HEK293 (cell line): ENCODE measurements at regions not wholly inside any gene's neighbourhood (a gene's known extent, or its start where the extent isn't known, plus 50 kb on each side); places are given as distances from the start of the nearest gene placed in this dataset.
A peak's percentile ranks its signal among the peaks of the same experiment; 100 is the strongest.

Source experiments
- CTCF ChIA-PET: fragments of 350-600 bp; formaldehyde crosslinking; extraction: SDS; loops from one replicate; lab custom pipeline; 2021; ENCODE audit warnings: antibody characterized with exemption; lab: Yijun Ruan, JAX
- POLR2A ChIA-PET: fragments of 300-600 bp; formaldehyde crosslinking; extraction: SDS; loops from one replicate; lab custom pipeline; 2020; ENCODE audit warnings: antibody characterized with exemption, inconsistent platforms; lab: Yijun Ruan, JAX
- H3K27ac ChIP-seq: fragments of 200-500 bp; sonication (Bioruptor generic); 2 replicates; pipeline ENCODE4 v1.5.1; 2014; ENCODE audit warnings: low read depth, low read length, control low read depth, inconsistent platforms; ENCODE audit errors: extremely low read depth
- H3K36me3 ChIP-seq, 2 experiments: fragments of 200-500 bp in 1 of 2; sonication (Bioruptor generic) in 1 of 2; 1 replicate in 1 of 2; 2 replicates in 1 of 2; pipeline ENCODE4 v1.5.1; 2014 to 2017; ENCODE audit warnings: inconsistent platforms in 2 of 2, low read length in 2 of 2; ENCODE audit not compliant: control insufficient read depth in 2 of 2, insufficient read depth in 1 of 2
- H3K4me1 ChIP-seq: fragments of 200-500 bp; sonication (Bioruptor generic); 2 replicates; pipeline ENCODE4 v1.5.1; 2014; ENCODE audit warnings: mild to moderate bottlenecking, low read length, inconsistent platforms; ENCODE audit not compliant: control insufficient read depth, insufficient read depth
- H3K4me3 ChIP-seq: 2 replicates; pipeline ENCODE4 v1.5.1; 2011; ENCODE audit warnings: low read depth, mild to moderate bottlenecking, control low read depth, low read length, moderate library complexity
- H3K9me3 ChIP-seq: fragments of 200-500 bp; sonication (Bioruptor generic); 2 replicates; pipeline ENCODE4 v1.5.1; 2014; ENCODE audit warnings: low read depth, low read length, inconsistent platforms; ENCODE audit not compliant: control insufficient read depth, insufficient read depth
- AEBP2 ChIP-seq: fragments of 450-650 bp; formaldehyde crosslinking; IDR thresholded peaks from 2 replicates; pipeline ENCODE4 v1.5.1; 2016; ENCODE audit warnings: missing biosample characterization, missing genetic modification characterization, borderline replicate concordance
- BCL6B ChIP-seq: fragments of 450-650 bp; formaldehyde crosslinking; IDR thresholded peaks from 2 replicates; pipeline ENCODE4 v1.5.1; 2017; ENCODE audit warnings: missing biosample characterization, missing genetic modification characterization
- ELK4 ChIP-seq: IDR thresholded peaks from 2 replicates; pipeline ENCODE4 v1.6.1; 2011; ENCODE audit warnings: mild to moderate bottlenecking, low read depth, low read length, borderline replicate concordance
- TSHZ1 ChIP-seq: fragments of 450-650 bp; formaldehyde crosslinking; IDR thresholded peaks from 2 replicates; pipeline ENCODE4 v1.5.1; 2016; ENCODE audit warnings: missing biosample characterization, missing genetic modification characterization, borderline replicate concordance
- YY2 ChIP-seq: fragments of 450-650 bp; formaldehyde crosslinking; IDR thresholded peaks from 2 replicates; pipeline ENCODE4 v1.5.1; 2016; ENCODE audit warnings: missing biosample characterization, missing genetic modification characterization
- ZBTB11 ChIP-seq: fragments of 450-650 bp; formaldehyde crosslinking; conservative IDR thresholded peaks from 2 replicates; pipeline ENCODE4 v1.5.1; 2016; ENCODE audit warnings: low read depth, missing biosample characterization, missing genetic modification characterization
- ZBTB48 ChIP-seq: fragments of 450-650 bp; formaldehyde crosslinking; IDR thresholded peaks from 2 replicates; pipeline ENCODE4 v1.5.1; 2016; ENCODE audit warnings: missing biosample characterization, missing genetic modification characterization
- ZNF169 ChIP-seq: fragments of 450-650 bp; formaldehyde crosslinking; IDR thresholded peaks from 2 replicates; pipeline ENCODE4 v1.5.1; 2016; ENCODE audit warnings: missing biosample characterization, missing genetic modification characterization
- ZNF24 ChIP-seq: fragments of 450-650 bp; formaldehyde crosslinking; IDR thresholded peaks from 2 replicates; pipeline ENCODE4 v1.5.1; 2016; ENCODE audit warnings: missing biosample characterization, missing genetic modification characterization
- ZNF280D ChIP-seq: fragments of 450-650 bp; formaldehyde crosslinking; IDR thresholded peaks from 2 replicates; pipeline ENCODE4 v1.5.1; 2016; ENCODE audit warnings: missing biosample characterization, missing genetic modification characterization
- ZNF521 ChIP-seq: fragments of 450-650 bp; formaldehyde crosslinking; IDR thresholded peaks from 2 replicates; pipeline ENCODE4 v1.5.1; 2017; ENCODE audit warnings: missing biosample characterization, mild to moderate bottlenecking, missing genetic modification characterization
- ZNF549 ChIP-seq: fragments of 450-650 bp; IDR thresholded peaks from 2 replicates; pipeline ENCODE4 v1.5.1; 2018; ENCODE audit warnings: missing biosample characterization, missing genetic modification characterization, mild to moderate bottlenecking, inconsistent platforms, moderate library complexity
- ZNF558 ChIP-seq: fragments of 450-650 bp; formaldehyde crosslinking; IDR thresholded peaks from 2 replicates; pipeline ENCODE4 v1.5.1; 2016; ENCODE audit warnings: missing biosample characterization, missing genetic modification characterization
- ZNF660 ChIP-seq: fragments of 450-650 bp; IDR thresholded peaks from 2 replicates; pipeline ENCODE4 v1.5.1; 2018; ENCODE audit warnings: missing biosample characterization, mild to moderate bottlenecking, missing genetic modification characterization
- ZNF843 ChIP-seq: fragments of 450-650 bp; formaldehyde crosslinking; IDR thresholded peaks from 2 replicates; pipeline ENCODE4 v1.5.1; 2016; ENCODE audit warnings: missing biosample characterization, missing genetic modification characterization
- ZSCAN18 ChIP-seq: fragments of 450-650 bp; formaldehyde crosslinking; IDR thresholded peaks from 2 replicates; pipeline ENCODE4 v1.5.1; 2016; ENCODE audit warnings: missing biosample characterization, missing genetic modification characterization
- ZSCAN23 ChIP-seq: fragments of 450-650 bp; formaldehyde crosslinking; IDR thresholded peaks from 2 replicates; pipeline ENCODE4 v1.5.1; 2016; ENCODE audit warnings: missing biosample characterization, missing genetic modification characterization

- TF ChIP-seq TSHZ1 (tag by site-specific recombination): peak; percentile 98
- no peak for TF ChIP-seq ZSCAN18 (tag by site-specific recombination)
- peak; percentile 91 for TF ChIP-seq ZNF24
- no peak for TF ChIP-seq ZBTB48
- TF ChIP-seq ZNF660 (tag by site-specific recombination): no peak
- TF ChIP-seq ZNF169: no peak
- TF ChIP-seq ZNF280D: no peak
- TF ChIP-seq BCL6B: peak; percentile 48; the same call in 1 of the 2 replicates
- TF ChIP-seq AEBP2: no peak
- no peak for TF ChIP-seq ZNF521 (tag by site-specific recombination)
- peak; percentile 94 for TF ChIP-seq ZSCAN23 (tag by site-specific recombination)
- no peak for TF ChIP-seq YY2 (tag by site-specific recombination)
- no peak for TF ChIP-seq ZNF549
- TF ChIP-seq, all 188 proteins: peak for 50
Measured at GRCh38 chr12:90064852-90065801, 356.5 kb upstream of the ATP2B1 start (continued).

- ChIA-PET POLR2A (no interaction called here), CTCF (no interaction called here)
- Histone ChIP-seq H3K36me3 (no peaks in the 10 kb centered on the region), H3K9me3 (no peaks in the 10 kb centered on the region), H3K4me3 (no peak overlapping the region), H3K27ac (no peak overlapping the region), H3K4me1 (peaks cover 4% of the 10 kb centered on the region; the same call in 1 of the 2 replicates)
- TF ChIP-seq ZNF558 (tag by site-specific recombination) (no peak), ZNF843 (tag by site-specific recombination) (0 out of 2 replicates have a peak, but pooled peaks have one; percentile 47), ZBTB11 (tag by site-specific recombination) (0 out of 2 replicates have a peak, but pooled peaks have one; percentile 22), ZNF169 (no peak), ELK4 (no peak)
Measured at GRCh38 chr12:90062799-90063198, 354.2 kb upstream of the ATP2B1 start.
